ENCODE measurements at regions not wholly inside any gene's neighbourhood (a gene's known extent, or its start where the extent isn't known, plus 50 kb on each side); places are given as distances from the start of the nearest gene placed in this dataset.

DNA sequence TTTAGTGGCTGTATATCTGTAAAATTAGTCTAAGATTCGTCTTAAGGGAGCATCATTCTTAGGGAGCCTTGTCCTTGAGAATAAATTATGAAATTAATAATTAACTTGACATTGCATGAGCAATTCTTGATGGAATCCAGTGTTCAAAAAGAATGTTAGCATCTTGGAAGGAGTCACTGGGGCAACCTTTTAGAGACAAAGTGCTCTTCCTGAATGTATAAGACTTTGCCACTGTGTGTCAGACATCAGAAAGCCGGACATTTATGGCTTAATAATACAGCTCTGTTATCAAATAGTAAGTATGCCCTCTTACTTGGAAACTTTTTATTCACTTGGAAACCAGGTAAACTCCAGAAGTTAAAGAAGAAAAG, 83.3 kb downstream of the CCER1 start:
- Histone ChIP-seq H3K9me3 (ENCODE audit: insufficient read depth, low read length) (no peaks in the 10 kb centered on the region), H4K20me1 (ENCODE audit: low read depth, low read length) (no peaks in the 10 kb centered on the region), H3K79me2 (ENCODE audit: insufficient read depth, low read length) (no peaks in the 10 kb centered on the region), H3K4me3 (ENCODE audit: insufficient read depth, low read length, poor library complexity, severe bottlenecking) (no peak overlapping the region), H3K27me3 (ENCODE audit: low read length) (no peaks in the 10 kb centered on the region), H3K36me3 (ENCODE audit: low read length) (no peaks in the 10 kb centered on the region), H3K9me2 (replicated peaks; ENCODE audit: insufficient read depth, low read length) (no peaks in the 10 kb centered on the region), H2AFZ (ENCODE audit: low read depth, low read length, severe bottlenecking) (no peak overlapping the region), H3K9ac (ENCODE audit: low read length) (no peak overlapping the region), H3K27ac (ENCODE audit: low read depth, low read length) (no peak overlapping the region), H3F3A (ENCODE audit: insufficient read depth) (no peaks in the 10 kb centered on the region), H3K4me2 (ENCODE audit: low read depth, low read length, poor library complexity, severe bottlenecking) (no peak overlapping the region)
- TF ChIP-seq, protein P1, sequence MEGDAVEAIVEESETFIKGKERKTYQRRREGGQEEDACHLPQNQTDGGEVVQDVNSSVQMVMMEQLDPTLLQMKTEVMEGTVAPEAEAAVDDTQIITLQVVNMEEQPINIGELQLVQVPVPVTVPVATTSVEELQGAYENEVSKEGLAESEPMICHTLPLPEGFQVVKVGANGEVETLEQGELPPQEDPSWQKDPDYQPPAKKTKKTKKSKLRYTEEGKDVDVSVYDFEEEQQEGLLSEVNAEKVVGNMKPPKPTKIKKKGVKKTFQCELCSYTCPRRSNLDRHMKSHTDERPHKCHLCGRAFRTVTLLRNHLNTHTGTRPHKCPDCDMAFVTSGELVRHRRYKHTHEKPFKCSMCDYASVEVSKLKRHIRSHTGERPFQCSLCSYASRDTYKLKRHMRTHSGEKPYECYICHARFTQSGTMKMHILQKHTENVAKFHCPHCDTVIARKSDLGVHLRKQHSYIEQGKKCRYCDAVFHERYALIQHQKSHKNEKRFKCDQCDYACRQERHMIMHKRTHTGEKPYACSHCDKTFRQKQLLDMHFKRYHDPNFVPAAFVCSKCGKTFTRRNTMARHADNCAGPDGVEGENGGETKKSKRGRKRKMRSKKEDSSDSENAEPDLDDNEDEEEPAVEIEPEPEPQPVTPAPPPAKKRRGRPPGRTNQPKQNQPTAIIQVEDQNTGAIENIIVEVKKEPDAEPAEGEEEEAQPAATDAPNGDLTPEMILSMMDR (IDR thresholded peaks at IDR 0.05; ENCODE audit: insufficient read depth, low read length, poor library complexity, severe bottlenecking): no peak
- no peak for TF ChIP-seq EZH2phosphoT487 (conservative IDR thresholded peaks at IDR 0.05; ENCODE audit: low read length)

DNA sequence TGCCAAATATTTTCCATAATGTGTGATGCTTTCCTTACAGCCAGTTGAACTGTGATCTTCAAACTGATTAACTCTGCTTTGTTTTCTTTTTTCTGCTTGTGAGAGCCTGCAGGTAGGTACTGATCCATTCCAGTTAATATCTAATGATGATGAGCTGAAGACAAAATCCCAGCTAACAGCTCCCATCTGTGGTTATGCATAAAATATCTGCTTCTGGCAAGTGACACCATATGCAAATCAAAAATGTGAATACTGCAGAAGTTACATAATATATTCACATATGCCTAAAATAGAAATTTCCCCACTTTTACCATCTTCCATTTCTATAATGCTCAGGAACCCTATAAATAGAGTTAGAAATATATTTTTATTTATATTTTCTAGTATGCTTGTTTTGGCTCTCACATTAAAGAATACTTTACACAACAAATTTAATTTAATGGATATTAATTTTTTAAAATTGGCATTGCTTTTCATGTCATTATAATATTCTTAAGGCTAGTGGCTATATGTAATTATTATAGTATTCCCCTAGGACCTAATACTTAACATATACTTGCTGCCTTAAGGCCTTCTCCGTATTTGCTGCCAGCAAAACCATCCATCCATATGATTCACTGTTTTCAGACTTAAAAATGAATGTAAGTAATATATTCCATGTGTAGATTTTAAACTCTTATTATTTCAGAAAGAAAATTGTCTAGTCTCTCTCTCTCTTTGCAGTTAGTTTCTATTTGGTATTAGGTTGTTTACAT, 83.8 kb downstream of the CCER1 start:
- H3K79me2 ChIP-seq (ENCODE audit: insufficient read depth, low read length): no peaks in the 10 kb centered on the region
- H3F3A ChIP-seq (ENCODE audit: insufficient read depth): no peaks in the 10 kb centered on the region
- H3K36me3 ChIP-seq (ENCODE audit: low read length): no peaks in the 10 kb centered on the region
- no peaks in the 10 kb centered on the region for H3K27me3 ChIP-seq (ENCODE audit: low read length)
- no peak overlapping the region for H3K9ac ChIP-seq (ENCODE audit: low read length)
- H3K4me3 ChIP-seq (ENCODE audit: insufficient read depth, low read length, poor library complexity, severe bottlenecking): no peak overlapping the region
- TF ChIP-seq EZH2phosphoT487 (conservative IDR thresholded peaks at IDR 0.05; ENCODE audit: low read length): no peak
- TF ChIP-seq, protein P1 (IDR thresholded peaks at IDR 0.05; ENCODE audit: insufficient read depth, low read length, poor library complexity, severe bottlenecking): no peak
- H3K27ac ChIP-seq (ENCODE audit: low read depth, low read length): no peak overlapping the region
- no peaks in the 10 kb centered on the region for H3K9me2 ChIP-seq (replicated peaks; ENCODE audit: insufficient read depth, low read length)
- H2AFZ ChIP-seq (ENCODE audit: low read depth, low read length, severe bottlenecking): no peak overlapping the region
- H3K4me2 ChIP-seq (ENCODE audit: low read depth, low read length, poor library complexity, severe bottlenecking): no peak overlapping the region
- H4K20me1 ChIP-seq (ENCODE audit: low read depth, low read length): no peaks in the 10 kb centered on the region
- H3K9me3 ChIP-seq (ENCODE audit: insufficient read depth, low read length): no peaks in the 10 kb centered on the region

DNA sequence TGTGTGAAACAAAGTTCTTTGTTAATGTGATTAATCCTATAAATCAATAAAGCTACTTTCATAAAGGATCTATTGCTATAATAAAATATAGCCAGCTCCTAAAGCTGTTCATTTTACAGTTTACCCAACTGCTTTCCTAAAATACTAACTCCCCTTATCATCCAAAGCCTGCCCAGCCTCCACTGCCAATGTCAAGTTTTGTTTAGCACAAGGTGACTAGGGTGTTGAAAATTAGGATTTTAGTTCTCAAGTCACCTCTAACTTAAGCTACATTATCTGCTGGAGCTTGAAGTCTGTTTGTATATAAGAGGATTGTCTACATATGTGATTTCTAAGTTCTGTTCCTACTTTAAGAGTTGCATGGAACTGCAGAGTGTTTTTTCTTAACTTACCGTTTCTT, 86.3 kb downstream of the CCER1 start:
- no peaks in the 10 kb centered on the region for H4K20me1 ChIP-seq (ENCODE audit: low read depth, low read length)
- no peak overlapping the region for H3K27ac ChIP-seq (ENCODE audit: low read depth, low read length)
- H3K79me2 ChIP-seq (ENCODE audit: insufficient read depth, low read length): no peaks in the 10 kb centered on the region
- no peaks in the 10 kb centered on the region for H3K36me3 ChIP-seq (ENCODE audit: low read length)
- H3K9me3 ChIP-seq (ENCODE audit: insufficient read depth, low read length): no peaks in the 10 kb centered on the region
- no peak overlapping the region for H3K9ac ChIP-seq (ENCODE audit: low read length)
- no peaks in the 10 kb centered on the region for H3K27me3 ChIP-seq (ENCODE audit: low read length)
- no peak overlapping the region for H3K4me3 ChIP-seq (ENCODE audit: insufficient read depth, low read length, poor library complexity, severe bottlenecking)
- TF ChIP-seq EZH2phosphoT487 (conservative IDR thresholded peaks at IDR 0.05; ENCODE audit: low read length): no peak
- TF ChIP-seq, protein P1 (IDR thresholded peaks at IDR 0.05; ENCODE audit: insufficient read depth, low read length, poor library complexity, severe bottlenecking): no peak
- no peak overlapping the region for H2AFZ ChIP-seq (ENCODE audit: low read depth, low read length, severe bottlenecking)
- H3K9me2 ChIP-seq (replicated peaks; ENCODE audit: insufficient read depth, low read length): no peaks in the 10 kb centered on the region
- no peaks in the 10 kb centered on the region for H3F3A ChIP-seq (ENCODE audit: insufficient read depth)
- H3K4me2 ChIP-seq (ENCODE audit: low read depth, low read length, poor library complexity, severe bottlenecking): no peak overlapping the region
